Ishikawa (cell line): ENCODE measurements at regions not wholly inside any gene's neighbourhood (a gene's known extent, or its start where the extent isn't known, plus 50 kb on each side); places are given as distances from the start of the nearest gene placed in this dataset.

Experiments used
- CEBPB ChIP-seq: IDR thresholded peaks from 2 replicates; pipeline ENCODE4 v1.6.1; 2012
- RAD21 ChIP-seq: IDR thresholded peaks from 2 replicates; pipeline ENCODE4 v1.6.1; 2012; ENCODE audit warnings: low read depth

DNA sequence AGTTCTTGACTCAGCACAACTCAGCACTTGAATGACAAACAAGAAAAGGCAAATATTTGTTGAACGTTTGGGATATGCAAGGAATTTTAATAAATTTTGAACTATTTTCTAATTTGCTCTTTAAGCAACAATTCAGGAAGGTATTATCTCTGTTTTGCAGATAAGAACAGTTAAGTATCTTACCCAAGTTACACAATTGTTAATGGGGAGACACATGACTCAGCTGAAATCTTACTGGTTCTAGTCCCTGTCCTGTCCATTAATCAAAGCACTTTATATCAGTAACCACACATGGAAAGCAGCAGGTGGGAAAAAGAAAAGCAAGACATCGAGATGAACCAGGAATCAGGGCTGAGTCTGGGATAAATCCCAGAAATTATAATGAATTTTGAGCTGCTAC is 493.9 kb upstream of the PIK3C3 start:
- no peak for TF ChIP-seq CEBPB
- TF ChIP-seq RAD21: no peak
